DMS153 treated with DMSO at 0.1 percent for 48 hours (cell line): ENCODE measurements at regions not wholly inside any gene's neighbourhood (a gene's known extent, or its start where the extent isn't known, plus 50 kb on each side); places are given as distances from the start of the nearest gene placed in this dataset.

Experiments used
- DNase-seq: peaks from one replicate; lab custom pipeline; 2025; ENCODE audit not compliant: unreplicated experiment; lab: John Stamatoyannopoulos, UW

GRCh38 chr3:99502871-99503270, 135.5 kb upstream of the COL8A1 start:
- no peak for DNase-seq

GRCh38 chr3:99500485-99500884, 137.9 kb upstream of the COL8A1 start:
- no peak for DNase-seq

GRCh38 chr3:99499235-99500158, 138.9 kb upstream of the COL8A1 start:
- no peak for DNase-seq

- DNase-seq, result no peak
These were observed 139.7 kb upstream of the COL8A1 start for GRCh38 chr3:99498550-99499234.

GRCh38 chr3:99487894-99488293, 150.5 kb upstream of the COL8A1 start:
- DNase-seq, result no peak

- DNase-seq, result no peak
These were observed 153.1 kb upstream of the COL8A1 start for GRCh38 chr3:99485286-99485685.

GRCh38 chr3:99484871-99485270, 153.5 kb upstream of the COL8A1 start:
- no peak for DNase-seq

GRCh38 chr3:99483841-99484240, 154.6 kb upstream of the COL8A1 start:
- DNase-seq, result no peak

GRCh38 chr3:99482191-99482590, 156.2 kb upstream of the COL8A1 start:
- no peak for DNase-seq

GRCh38 chr3:99481561-99481960, 156.8 kb upstream of the COL8A1 start:
- no peak for DNase-seq

- DNase-seq, result no peak
These were observed 158.6 kb upstream of the COL8A1 start for GRCh38 chr3:99479768-99480167.

- DNase-seq, result no peak
These were observed 160.7 kb upstream of the COL8A1 start for GRCh38 chr3:99477650-99478049.

- no peak for DNase-seq
These were observed 163.2 kb upstream of the COL8A1 start for GRCh38 chr3:99475229-99475628.

GRCh38 chr3:99474776-99475175, 163.6 kb upstream of the COL8A1 start:
- no peak for DNase-seq

GRCh38 chr3:99473321-99473751, 165.1 kb upstream of the COL8A1 start:
- DNase-seq, result no peak

- no peak for DNase-seq
These were observed 166.0 kb upstream of the COL8A1 start for GRCh38 chr3:99472385-99472784.

GRCh38 chr3:99471353-99472323, 166.8 kb upstream of the COL8A1 start:
- DNase-seq, result no peak

- no peak for DNase-seq
These were observed 167.6 kb upstream of the COL8A1 start for GRCh38 chr3:99470841-99471240.

- DNase-seq, result no peak
These were observed 169.5 kb upstream of the COL8A1 start for GRCh38 chr3:99468918-99469317.

GRCh38 chr3:99467420-99467819, 171.0 kb upstream of the COL8A1 start:
- DNase-seq, result no peak

GRCh38 chr3:99466331-99466730, 172.1 kb upstream of the COL8A1 start:
- DNase-seq, result no peak
